ENCODE measurements at regions not wholly inside any gene's neighbourhood (a gene's known extent, or its start where the extent isn't known, plus 50 kb on each side); places are given as distances from the start of the nearest gene placed in this dataset.

DNA sequence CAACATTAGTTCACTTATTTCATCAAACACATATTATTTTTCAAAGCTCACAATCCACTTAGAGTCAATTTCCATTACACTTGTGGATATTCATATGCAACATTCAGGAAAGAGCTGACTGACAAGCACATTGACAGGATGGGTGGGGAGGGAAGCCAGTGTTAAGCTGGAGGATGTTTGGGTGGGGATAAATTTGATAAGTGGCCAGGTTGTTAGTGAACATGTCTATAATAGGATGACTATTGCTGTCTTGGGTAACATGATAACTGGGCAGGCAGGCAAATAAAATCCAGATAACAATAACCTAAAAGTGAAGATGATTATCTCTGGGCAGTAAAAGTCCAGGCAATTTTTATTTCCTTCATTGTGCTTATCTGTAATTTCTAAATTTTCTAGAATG, 73.8 kb upstream of the OSBPL8 start:
- TF ChIP-seq, protein P1, sequence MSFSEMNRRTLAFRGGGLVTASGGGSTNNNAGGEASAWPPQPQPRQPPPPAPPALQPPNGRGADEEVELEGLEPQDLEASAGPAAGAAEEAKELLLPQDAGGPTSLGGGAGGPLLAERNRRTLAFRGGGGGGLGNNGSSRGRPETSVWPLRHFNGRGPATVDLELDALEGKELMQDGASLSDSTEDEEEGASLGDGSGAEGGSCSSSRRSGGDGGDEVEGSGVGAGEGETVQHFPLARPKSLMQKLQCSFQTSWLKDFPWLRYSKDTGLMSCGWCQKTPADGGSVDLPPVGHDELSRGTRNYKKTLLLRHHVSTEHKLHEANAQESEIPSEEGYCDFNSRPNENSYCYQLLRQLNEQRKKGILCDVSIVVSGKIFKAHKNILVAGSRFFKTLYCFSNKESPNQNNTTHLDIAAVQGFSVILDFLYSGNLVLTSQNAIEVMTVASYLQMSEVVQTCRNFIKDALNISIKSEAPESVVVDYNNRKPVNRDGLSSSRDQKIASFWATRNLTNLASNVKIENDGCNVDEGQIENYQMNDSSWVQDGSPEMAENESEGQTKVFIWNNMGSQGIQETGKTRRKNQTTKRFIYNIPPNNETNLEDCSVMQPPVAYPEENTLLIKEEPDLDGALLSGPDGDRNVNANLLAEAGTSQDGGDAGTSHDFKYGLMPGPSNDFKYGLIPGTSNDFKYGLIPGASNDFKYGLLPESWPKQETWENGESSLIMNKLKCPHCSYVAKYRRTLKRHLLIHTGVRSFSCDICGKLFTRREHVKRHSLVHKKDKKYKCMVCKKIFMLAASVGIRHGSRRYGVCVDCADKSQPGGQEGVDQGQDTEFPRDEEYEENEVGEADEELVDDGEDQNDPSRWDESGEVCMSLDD (tag by site-specific recombination; IDR thresholded peaks at IDR 0.05) = no peak
- TF ChIP-seq, protein P2, sequence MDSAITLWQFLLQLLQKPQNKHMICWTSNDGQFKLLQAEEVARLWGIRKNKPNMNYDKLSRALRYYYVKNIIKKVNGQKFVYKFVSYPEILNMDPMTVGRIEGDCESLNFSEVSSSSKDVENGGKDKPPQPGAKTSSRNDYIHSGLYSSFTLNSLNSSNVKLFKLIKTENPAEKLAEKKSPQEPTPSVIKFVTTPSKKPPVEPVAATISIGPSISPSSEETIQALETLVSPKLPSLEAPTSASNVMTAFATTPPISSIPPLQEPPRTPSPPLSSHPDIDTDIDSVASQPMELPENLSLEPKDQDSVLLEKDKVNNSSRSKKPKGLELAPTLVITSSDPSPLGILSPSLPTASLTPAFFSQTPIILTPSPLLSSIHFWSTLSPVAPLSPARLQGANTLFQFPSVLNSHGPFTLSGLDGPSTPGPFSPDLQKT (IDR thresholded peaks at IDR 0.05; ENCODE audit: borderline replicate concordance, low read depth, low read length) = no peak
- TF ChIP-seq SP2 (tag by site-specific recombination; IDR thresholded peaks at IDR 0.05) (no peak), TCF7L2 (IDR thresholded peaks at IDR 0.05; ENCODE audit: borderline replicate concordance, low read depth, low read length) (peak; percentile 6; the same call in 1 of the 2 replicates), SCRT2 (tag by site-specific recombination; IDR thresholded peaks at IDR 0.05) (no peak), ZNF140 (tag by site-specific recombination; IDR thresholded peaks at IDR 0.05) (no peak), SALL2 (tag by site-specific recombination; IDR thresholded peaks at IDR 0.05; ENCODE audit: borderline replicate concordance) (no peak)
- TF ChIP-seq, protein P3, sequence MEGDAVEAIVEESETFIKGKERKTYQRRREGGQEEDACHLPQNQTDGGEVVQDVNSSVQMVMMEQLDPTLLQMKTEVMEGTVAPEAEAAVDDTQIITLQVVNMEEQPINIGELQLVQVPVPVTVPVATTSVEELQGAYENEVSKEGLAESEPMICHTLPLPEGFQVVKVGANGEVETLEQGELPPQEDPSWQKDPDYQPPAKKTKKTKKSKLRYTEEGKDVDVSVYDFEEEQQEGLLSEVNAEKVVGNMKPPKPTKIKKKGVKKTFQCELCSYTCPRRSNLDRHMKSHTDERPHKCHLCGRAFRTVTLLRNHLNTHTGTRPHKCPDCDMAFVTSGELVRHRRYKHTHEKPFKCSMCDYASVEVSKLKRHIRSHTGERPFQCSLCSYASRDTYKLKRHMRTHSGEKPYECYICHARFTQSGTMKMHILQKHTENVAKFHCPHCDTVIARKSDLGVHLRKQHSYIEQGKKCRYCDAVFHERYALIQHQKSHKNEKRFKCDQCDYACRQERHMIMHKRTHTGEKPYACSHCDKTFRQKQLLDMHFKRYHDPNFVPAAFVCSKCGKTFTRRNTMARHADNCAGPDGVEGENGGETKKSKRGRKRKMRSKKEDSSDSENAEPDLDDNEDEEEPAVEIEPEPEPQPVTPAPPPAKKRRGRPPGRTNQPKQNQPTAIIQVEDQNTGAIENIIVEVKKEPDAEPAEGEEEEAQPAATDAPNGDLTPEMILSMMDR (tag by site-specific recombination; IDR thresholded peaks at IDR 0.05) = no peak
